SK-N-SH treated with all-trans-retinoic acid at 6 μM for 48 hours (cell line): ENCODE measurements at regions not wholly inside any gene's neighbourhood (a gene's known extent, or its start where the extent isn't known, plus 50 kb on each side); places are given as distances from the start of the nearest gene placed in this dataset.

ENCODE experiments used
- SNAI2 ChIP-seq: fragments of 250-450 bp; sonication (Bioruptor Pico); IDR thresholded peaks from 2 replicates; pipeline ENCODE4 v1.5.0; 2020; ENCODE audit warnings: mild to moderate bottlenecking, moderate library complexity
- ZNF8 ChIP-seq: fragments of 450-650 bp; formaldehyde crosslinking; IDR thresholded peaks from 2 replicates; pipeline ENCODE4 v1.5.0; 2020; ENCODE audit warnings: mild to moderate bottlenecking, moderate library complexity
- TF ChIP-seq, protein P1 (sequence below): fragments of 250-450 bp; sonication (Bioruptor Pico); IDR thresholded peaks from 2 replicates; pipeline ENCODE4 v1.8.0; 2021; ENCODE audit warnings: low read depth, mild to moderate bottlenecking, moderate library complexity, borderline replicate concordance

DNA sequence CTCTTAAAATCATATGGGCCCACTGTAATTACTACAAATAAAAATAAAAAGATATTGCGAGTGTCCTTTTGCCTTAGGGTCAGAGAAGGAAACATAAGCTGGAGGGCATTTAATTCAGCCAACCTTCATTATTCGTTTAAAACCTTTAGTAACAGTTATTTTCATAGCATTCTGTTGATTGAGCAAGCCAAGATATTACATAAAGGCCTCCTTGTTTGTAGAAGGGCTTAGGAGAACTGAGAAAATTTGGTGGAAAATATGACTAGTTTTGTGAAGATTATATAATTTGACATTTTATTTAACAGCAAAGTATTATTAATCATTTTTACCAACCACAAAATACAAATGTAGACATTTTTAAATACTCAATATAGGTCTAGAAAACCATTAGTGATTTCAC is 62.2 kb downstream of the COX7C start:
- TF ChIP-seq SNAI2 (CRISPR knock-in tag) (no peak), ZNF8 (CRISPR knock-in tag) (no peak)
- TF ChIP-seq, protein P1, sequence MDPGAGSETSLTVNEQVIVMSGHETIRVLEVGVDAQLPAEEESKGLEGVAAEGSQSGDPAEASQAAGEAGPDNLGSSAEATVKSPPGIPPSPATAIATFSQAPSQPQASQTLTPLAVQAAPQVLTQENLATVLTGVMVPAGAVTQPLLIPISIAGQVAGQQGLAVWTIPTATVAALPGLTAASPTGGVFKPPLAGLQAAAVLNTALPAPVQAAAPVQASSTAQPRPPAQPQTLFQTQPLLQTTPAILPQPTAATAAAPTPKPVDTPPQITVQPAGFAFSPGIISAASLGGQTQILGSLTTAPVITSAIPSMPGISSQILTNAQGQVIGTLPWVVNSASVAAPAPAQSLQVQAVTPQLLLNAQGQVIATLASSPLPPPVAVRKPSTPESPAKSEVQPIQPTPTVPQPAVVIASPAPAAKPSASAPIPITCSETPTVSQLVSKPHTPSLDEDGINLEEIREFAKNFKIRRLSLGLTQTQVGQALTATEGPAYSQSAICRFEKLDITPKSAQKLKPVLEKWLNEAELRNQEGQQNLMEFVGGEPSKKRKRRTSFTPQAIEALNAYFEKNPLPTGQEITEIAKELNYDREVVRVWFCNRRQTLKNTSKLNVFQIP, result no peak
